GM21390 (cell line): ENCODE measurements at regions not wholly inside any gene's neighbourhood (a gene's known extent, or its start where the extent isn't known, plus 50 kb on each side); places are given as distances from the start of the nearest gene placed in this dataset.
"Not testable (repeated sequence)": the region's sequence is repeated elsewhere in the genome, so short reads cannot be mapped to it uniquely, and the experiment has no call there.

ENCODE experiments used
- ATAC-seq: cut with Tn5 transposase; IDR thresholded peaks from one replicate; pipeline ENCODE4 v1.9.1; 2021; ENCODE audit not compliant: unreplicated experiment

DNA sequence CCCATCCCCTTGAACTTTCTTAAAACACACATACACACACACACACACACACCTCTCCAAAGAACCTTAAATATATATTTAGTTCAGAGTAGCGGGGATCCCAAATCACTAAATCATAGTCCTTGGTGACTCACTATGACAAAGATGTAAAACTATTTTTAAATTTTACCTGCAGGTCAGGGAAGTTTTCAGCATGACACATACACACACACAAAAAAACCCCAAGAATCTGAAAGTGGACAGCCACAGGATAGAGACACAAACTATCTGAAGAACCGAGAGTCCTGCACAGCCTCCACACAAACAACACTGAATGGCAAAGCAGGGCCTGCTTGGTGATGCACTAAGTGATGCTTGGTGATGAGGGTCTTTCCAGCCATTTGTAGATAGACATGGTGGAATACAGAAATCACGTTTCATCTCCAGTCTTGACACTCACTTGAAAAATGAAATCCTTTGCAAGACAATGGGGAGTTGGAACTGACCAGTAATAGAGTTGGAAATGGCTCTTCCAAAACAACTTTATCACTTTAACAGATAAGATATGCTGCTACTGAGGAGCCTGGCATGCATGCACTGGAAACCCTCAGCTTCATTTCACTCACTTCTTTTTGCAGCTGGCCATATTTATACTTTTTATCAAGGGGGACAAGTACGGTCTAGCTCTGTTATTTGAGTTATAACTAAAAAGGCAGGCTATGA is 307.3 kb downstream of the RAPGEF2 start:
- ATAC-seq = no peak

DNA sequence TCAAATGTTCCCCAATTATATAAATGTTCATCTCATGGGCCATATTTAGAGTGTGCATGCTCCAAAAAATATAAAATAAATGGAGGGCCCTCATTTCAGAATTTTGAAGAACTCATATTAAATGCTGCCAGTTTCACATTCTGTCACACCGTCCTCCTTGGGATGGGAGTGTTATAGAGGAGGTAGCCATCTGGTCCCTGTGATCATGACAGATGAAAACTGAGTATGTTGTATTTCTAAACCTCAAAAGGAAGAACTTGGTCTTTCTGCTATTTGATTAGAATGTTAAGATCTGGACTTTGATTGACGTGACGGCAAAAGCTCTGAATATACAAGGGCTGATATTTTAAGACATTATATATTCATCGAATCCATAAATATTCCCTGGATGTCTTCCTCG is 308.0 kb downstream of the RAPGEF2 start:
- ATAC-seq = no peak

DNA sequence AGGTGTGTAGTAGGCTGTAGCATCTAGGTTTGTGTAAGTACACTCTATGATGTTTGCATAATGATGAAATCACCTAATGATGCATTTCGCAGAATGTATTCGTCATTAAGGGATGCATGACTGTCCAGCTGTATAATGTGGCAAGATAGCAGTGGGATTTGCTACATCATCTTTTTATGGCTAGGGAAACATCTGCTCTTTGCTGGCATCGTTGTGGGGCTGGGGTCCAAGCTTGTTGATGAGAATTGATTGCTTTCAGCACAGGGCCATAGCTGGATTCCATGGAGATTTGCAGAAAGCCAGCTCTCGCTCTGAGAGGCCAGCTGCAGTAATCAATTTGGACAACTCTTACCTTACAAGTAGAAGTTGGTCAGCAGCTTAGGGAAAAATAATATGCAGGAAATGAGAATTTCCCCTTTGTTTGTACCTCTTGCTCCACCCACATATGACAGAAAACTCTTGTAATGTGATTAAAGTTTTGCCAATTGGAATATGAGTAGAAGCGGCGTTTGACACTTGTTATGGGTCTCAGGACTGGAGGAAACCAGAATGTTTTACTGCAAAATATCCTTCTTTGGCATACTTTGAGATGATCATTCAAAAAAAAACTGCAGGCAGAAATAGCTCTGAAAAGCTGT is 310.5 kb downstream of the RAPGEF2 start:
- ATAC-seq = no peak

DNA sequence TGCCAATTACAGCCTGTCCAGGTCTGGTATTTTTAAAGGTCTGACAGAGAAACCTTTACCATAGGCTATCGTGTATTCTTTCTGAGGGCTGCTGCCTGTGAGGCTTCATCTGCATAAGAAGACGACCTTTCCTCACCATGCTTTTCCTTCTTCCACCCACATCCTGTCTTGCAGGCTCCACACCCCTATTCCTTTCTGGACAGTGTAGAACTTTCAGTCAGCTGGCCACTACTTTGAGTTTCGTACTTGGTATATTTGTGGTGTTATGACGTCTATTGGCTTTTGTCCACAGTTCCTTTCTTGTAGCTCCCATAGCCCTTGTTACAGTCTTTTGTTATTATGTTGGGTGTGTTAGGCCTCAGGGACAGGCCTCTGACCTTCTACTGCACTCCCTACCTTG is 311.4 kb downstream of the RAPGEF2 start:
- no peak for ATAC-seq

DNA sequence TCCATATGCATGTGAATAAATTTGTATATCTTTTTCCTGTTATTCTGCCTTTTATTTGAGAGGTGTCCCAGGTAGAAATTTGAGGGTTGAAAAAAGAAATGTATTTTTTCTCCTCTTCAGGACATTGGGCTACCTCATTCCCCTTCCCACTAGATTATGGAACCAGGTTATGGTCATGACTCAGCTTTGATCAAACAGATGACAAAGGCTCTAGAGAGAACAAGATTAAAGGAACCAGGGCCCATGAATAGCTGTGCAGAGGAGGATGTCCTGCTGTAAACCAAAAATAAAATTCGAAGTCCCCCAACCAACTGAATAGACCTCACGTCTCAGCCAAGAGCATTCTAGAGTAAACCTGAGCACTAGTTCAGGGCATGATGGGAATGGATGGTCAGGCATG is 313.2 kb downstream of the RAPGEF2 start:
- no peak for ATAC-seq

DNA sequence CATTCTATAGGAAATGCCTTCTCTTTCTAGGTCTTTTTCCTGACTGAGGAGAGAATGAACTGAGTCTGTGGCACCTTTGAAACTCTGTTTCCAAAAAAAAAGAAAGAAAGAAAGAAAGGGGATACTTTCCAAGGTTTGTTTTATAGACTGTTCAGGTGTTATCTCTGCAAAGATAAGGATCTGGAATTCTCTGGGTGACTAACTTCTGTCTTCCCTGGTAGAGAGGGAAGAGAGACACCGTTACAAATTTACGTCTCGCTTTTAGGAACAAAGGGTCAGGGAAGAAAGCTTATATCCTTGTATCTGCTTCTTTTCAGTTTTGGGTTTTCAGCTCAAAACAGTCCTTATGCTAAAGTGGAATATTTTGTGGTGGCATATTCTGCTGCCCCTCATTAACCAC is 314.1 kb downstream of the RAPGEF2 start:
- no peak for ATAC-seq

- no peak for ATAC-seq
Observed at GRCh38 chr4:159420162-159421057, 317.5 kb downstream of the RAPGEF2 start.

GRCh38 chr4:159421058-159421419 is 318.2 kb downstream of the RAPGEF2 start:
- ATAC-seq = not testable (repeated sequence)

GRCh38 chr4:159422019-159422418 is 319.1 kb downstream of the RAPGEF2 start:
- no peak for ATAC-seq

- ATAC-seq = no peak
Observed at GRCh38 chr4:159422626-159423025, 319.7 kb downstream of the RAPGEF2 start.

- no peak for ATAC-seq
Observed at GRCh38 chr4:159425737-159426305, 322.9 kb downstream of the RAPGEF2 start.

DNA sequence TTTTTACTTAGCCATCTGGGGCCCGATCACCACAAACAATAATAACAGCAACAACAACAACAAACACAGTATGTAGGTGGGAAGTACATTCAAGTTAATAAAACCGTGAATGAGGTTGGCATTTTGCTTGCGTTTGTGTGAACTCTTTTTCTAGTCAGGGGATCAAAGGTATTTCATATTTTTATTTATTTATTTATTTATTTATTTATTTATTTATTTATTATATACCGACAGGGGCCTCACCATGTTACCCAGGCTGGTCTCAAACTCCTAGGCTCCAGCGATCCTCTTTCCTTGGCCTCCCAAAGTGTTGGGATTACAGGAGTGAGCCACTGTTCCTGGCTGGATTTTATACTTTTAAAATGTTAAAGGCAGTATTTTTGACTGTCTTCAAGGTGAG is 325.4 kb downstream of the RAPGEF2 start:
- ATAC-seq = no peak

GRCh38 chr4:159428975-159429692 is 326.3 kb downstream of the RAPGEF2 start:
- ATAC-seq = no peak

DNA sequence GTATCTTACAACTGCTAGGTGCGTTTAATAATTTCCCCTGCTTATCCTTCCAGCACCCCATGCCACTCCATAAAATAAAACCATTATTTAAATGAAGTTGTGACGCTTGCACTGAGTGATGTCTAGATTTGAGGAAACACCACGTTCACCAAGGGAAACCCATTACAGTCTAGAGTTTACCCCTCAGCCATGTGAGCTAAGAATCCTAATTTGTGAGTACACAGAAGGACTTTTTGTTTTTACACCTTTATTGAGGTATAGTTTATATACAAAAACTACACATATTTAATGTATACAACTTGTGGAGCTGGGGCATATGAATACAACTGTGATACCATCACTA is 326.8 kb downstream of the RAPGEF2 start:
- no peak for ATAC-seq

DNA sequence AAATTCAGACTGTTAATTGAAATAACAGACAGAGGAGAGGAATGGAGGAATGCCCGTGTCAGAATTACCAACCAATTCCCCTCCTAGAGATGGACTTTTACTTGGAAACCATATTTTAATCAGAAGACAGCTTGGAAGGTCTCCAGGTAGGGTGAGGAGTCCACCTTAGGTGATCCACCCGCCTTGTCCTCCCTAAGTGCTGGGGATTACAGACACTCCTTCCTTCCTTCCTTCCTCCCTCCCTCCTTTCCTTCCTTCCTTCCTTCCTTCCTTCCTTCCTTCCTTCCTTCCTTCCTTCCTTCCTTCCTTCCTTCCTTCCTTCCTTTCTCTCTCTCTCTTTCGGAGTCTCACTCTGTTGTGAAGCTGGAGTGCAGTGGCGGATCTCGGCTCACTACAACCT is 328.0 kb downstream of the RAPGEF2 start:
- ATAC-seq = no peak

DNA sequence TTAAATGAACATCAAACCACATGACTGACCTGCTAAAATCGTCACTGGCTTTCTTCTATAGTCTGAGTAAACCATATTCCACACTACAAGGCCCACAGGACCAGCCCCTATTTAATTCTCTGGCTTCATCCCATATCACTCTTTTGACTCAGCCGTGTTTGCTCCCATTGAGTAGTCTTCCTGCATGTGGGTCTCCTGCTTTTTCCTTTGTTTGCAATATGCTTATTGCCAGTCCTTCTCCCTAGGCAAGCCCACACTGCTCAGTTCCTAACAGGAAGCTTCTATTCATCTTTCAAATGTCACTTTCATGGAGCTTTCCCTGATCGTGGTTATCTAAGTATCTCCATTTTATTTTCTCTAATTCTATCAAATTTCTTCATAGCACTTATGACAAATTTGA is 329.6 kb downstream of the RAPGEF2 start:
- ATAC-seq = no peak

DNA sequence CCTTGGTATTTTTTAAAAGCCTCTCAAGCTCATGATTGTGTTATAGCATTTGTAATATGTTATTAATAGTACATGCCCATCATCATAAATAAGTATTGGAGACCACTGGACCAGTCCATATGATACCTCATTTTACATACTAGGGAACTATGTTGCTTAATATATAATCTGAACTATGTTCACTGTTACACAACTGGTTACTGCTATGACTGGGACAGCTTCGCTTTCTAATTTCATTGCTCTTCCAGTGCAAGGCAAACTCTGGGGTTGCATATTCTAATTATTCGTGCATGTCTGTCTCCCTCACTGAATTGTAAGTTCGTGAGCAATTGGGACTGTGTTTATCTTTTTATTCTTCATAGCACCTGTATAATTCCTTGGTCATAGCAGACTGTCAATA is 330.5 kb downstream of the RAPGEF2 start:
- ATAC-seq = no peak

- no peak for ATAC-seq
Observed at GRCh38 chr4:159434114-159434870, 331.4 kb downstream of the RAPGEF2 start.

GRCh38 chr4:159434871-159435241 is 332.0 kb downstream of the RAPGEF2 start:
- ATAC-seq = no peak

- ATAC-seq = peak; percentile 42
Observed at GRCh38 chr4:159435561-159436023, 332.7 kb downstream of the RAPGEF2 start.
